A673 (cell line): ENCODE measurements at regions not wholly inside any gene's neighbourhood (a gene's known extent, or its start where the extent isn't known, plus 50 kb on each side); places are given as distances from the start of the nearest gene placed in this dataset.

Experiments used
- BruUV-seq: library from RNA; stranded (reverse); fragments of 400-500 nt; replicated peaks from 2 replicates; lab custom pipeline; 2021; lab: Mats Ljungman, UMichigan
- CTCF ChIA-PET: fragments of 300-600 bp; sonication (Branson Sonifier 250); formaldehyde crosslinking; loops from one replicate; lab custom pipeline; 2022; ENCODE audit warnings: antibody characterized with exemption; lab: Charles Lee
- POLR2A ChIA-PET: fragments of 300-600 bp; sonication (Branson Sonifier 250); formaldehyde crosslinking; loops from one replicate; lab custom pipeline; 2022; ENCODE audit warnings: antibody characterized with exemption; ENCODE audit not compliant: low non-redundant PET; lab: Charles Lee
- DNase-seq: peaks from one replicate; pipeline ENCODE4 v3.0.0-alpha.2; 2015; ENCODE audit warnings: low spot score
- H3K27ac ChIP-seq: fragments of 200-600 bp; sonication (generic); 2 replicates; pipeline ENCODE4 v1.5.1; 2016; ENCODE audit warnings: mixed run types, low read depth, mild to moderate bottlenecking, mixed read lengths, antibody characterized with exemption, low read length; ENCODE audit not compliant: poor library complexity, severe bottlenecking
- H3K27me3 ChIP-seq: fragments of 200-600 bp; sonication (generic); replicated peaks from 2 replicates; pipeline ENCODE4 v1.6.1; 2017; ENCODE audit warnings: mixed run types, low read depth, mild to moderate bottlenecking, mixed read lengths, antibody characterized with exemption, low read length; ENCODE audit not compliant: insufficient read depth, poor library complexity
- H3K36me3 ChIP-seq: fragments of 200-600 bp; sonication (generic); 2 replicates; pipeline ENCODE4 v1.6.1; 2016; ENCODE audit warnings: mixed run types, mild to moderate bottlenecking, mixed read lengths, antibody characterized with exemption, low read length; ENCODE audit not compliant: insufficient read depth, poor library complexity, severe bottlenecking
- H3K4me1 ChIP-seq: fragments of 200-600 bp; sonication (generic); 2 replicates; pipeline ENCODE4 v1.6.1; 2017; ENCODE audit warnings: mixed run types, mild to moderate bottlenecking, mixed read lengths, antibody characterized with exemption, low read length; ENCODE audit not compliant: insufficient read depth, poor library complexity, severe bottlenecking
- H3K4me3 ChIP-seq: fragments of 200-600 bp; sonication (generic); 2 replicates; pipeline ENCODE4 v1.5.1; 2016; ENCODE audit warnings: low read depth, mixed run types, mild to moderate bottlenecking, mixed read lengths, low read length; ENCODE audit not compliant: poor library complexity, severe bottlenecking
- H3K9me3 ChIP-seq: fragments of 200-600 bp; sonication (generic); 2 replicates; pipeline ENCODE4 v1.6.1; 2016; ENCODE audit warnings: mixed run types, low read depth, mild to moderate bottlenecking, mixed read lengths, antibody characterized with exemption, low read length; ENCODE audit not compliant: poor library complexity, severe bottlenecking
- CTCF ChIP-seq: fragments of 300-800, 200-600 bp; sonication (generic); conservative IDR thresholded peaks from 2 replicates; pipeline ENCODE4 v1.5.1; 2017; ENCODE audit warnings: low read depth, mild to moderate bottlenecking, antibody characterized with exemption, low read length, moderate library complexity, mixed read lengths
- EZH2 ChIP-seq: fragments of 200-600 bp; sonication (generic); IDR thresholded peaks from 2 replicates; pipeline ENCODE4 v1.6.1; 2017; ENCODE audit warnings: borderline replicate concordance, low read depth, mild to moderate bottlenecking, mixed read lengths, antibody characterized with exemption, low read length; ENCODE audit not compliant: poor library complexity, severe bottlenecking
- intact Hi-C: fragments of 100-400 bp; cut with micrococcal nuclease; formaldehyde crosslinking; loops from one replicate; pipeline ENCODE4 v1.10.0; 2022; ENCODE audit not compliant: unreplicated experiment

GRCh38 chr1:185631843-185632242 is 102.3 kb upstream of the HMCN1 start:
- intact Hi-C loops, result no loop called here

GRCh38 chr1:185627761-185628501 is 106.3 kb upstream of the HMCN1 start:
- no peaks in the 10 kb centered on the region for H3K9me3 ChIP-seq
- intact Hi-C loops, result no loop called here
- no peaks in the 10 kb centered on the region for H3K36me3 ChIP-seq
- no peak for TF ChIP-seq CTCF
- TF ChIP-seq EZH2, result no peak
- no peak overlapping the region for H3K4me3 ChIP-seq
- DNase-seq, result no peak
- no peak overlapping the region for H3K27ac ChIP-seq
- H3K27me3 ChIP-seq, result no peaks in the 10 kb centered on the region
- ChIA-PET CTCF (no interaction called here), POLR2A (no interaction called here)
- BruUV-seq, result no TSS peak
- no peaks in the 10 kb centered on the region for H3K4me1 ChIP-seq

More at GRCh38 chr1:185631843-185632242, 102.3 kb upstream of the HMCN1 start:
- Histone ChIP-seq H3K4me1 (no peaks in the 10 kb centered on the region), H3K27me3 (no peaks in the 10 kb centered on the region), H3K9me3 (no peaks in the 10 kb centered on the region), H3K27ac (no peak overlapping the region), H3K4me3 (no peak overlapping the region), H3K36me3 (no peaks in the 10 kb centered on the region)
- no peak for DNase-seq
- CTCF ChIA-PET, result no interaction called here
- TF ChIP-seq CTCF (no peak), EZH2 (no peak)
- BruUV-seq, result no TSS peak
- POLR2A ChIA-PET, result no interaction called here

- CTCF ChIA-PET, result no interaction called here
- POLR2A ChIA-PET, result no interaction called here
- H3K27me3 ChIP-seq, result no peaks in the 10 kb centered on the region
Measured at GRCh38 chr1:185627171-185627570, 107.0 kb upstream of the HMCN1 start.

More at GRCh38 chr1:185627171-185627570, 107.0 kb upstream of the HMCN1 start:
- H3K36me3 ChIP-seq, result no peaks in the 10 kb centered on the region
- H3K4me1 ChIP-seq, result no peaks in the 10 kb centered on the region
- H3K9me3 ChIP-seq, result no peaks in the 10 kb centered on the region
- intact Hi-C loops, result no loop called here
- no TSS peak for BruUV-seq
- no peak for DNase-seq
- no peak overlapping the region for H3K4me3 ChIP-seq
- no peak overlapping the region for H3K27ac ChIP-seq
- TF ChIP-seq CTCF, result no peak
- no peak for TF ChIP-seq EZH2
